GM19467 (cell line): ENCODE measurements at regions not wholly inside any gene's neighbourhood (a gene's known extent, or its start where the extent isn't known, plus 50 kb on each side); places are given as distances from the start of the nearest gene placed in this dataset.
"Not testable (repeated sequence)": the region's sequence is repeated elsewhere in the genome, so short reads cannot be mapped to it uniquely, and the experiment has no call there.

ENCODE experiments used
- ATAC-seq: cut with Tn5 transposase; IDR thresholded peaks from one replicate; pipeline ENCODE4 v1.9.1; 2021; ENCODE audit warnings: mild to moderate bottlenecking, moderate library complexity; ENCODE audit not compliant: unreplicated experiment

- no peak for ATAC-seq
Measured at GRCh38 chr4:154035341-154035740, 246.5 kb upstream of the SFRP2 start.

GRCh38 chr4:154033921-154034320, 245.0 kb upstream of the SFRP2 start:
- no peak for ATAC-seq

DNA sequence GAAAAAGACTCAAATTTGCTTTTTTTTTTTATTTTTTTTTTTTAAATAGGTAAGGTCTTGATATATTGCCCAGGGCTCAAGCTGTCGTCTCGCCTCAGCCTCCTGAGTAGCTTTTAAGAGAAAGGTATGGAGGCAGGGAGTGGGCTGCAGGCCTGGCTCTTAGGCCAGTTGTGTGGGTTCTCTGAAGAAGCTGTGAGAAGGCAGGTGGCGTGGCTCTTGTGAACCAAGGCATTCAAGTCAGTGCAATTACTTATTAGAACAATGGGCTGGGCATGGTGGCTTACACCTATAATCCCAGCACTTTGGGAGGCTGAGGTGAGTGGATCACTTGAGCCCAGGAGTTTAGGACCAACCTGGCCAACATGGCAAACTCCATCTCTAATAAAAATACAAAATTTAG, 244.0 kb upstream of the SFRP2 start:
- ATAC-seq, result no peak

- no peak for ATAC-seq
Measured at GRCh38 chr4:154030746-154031145, 241.9 kb upstream of the SFRP2 start.

DNA sequence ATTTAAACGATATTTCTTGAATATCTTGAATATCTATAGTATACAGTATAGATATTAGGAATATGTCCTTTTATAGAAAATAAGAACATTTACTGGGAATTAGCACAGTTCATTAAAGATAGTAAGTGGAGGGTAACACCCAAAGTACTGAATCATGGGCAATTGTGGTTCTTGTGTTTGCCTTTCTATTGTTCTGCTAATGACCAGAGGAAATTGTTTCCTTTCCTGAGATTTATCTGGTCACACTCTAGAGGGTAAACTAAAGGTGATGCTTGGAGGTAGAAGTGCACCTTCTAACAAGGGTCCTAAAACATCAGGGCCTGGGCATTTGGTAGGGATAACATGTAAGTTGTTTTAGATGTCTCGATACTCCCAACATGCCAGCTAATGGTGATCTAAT, 241.3 kb upstream of the SFRP2 start:
- no peak for ATAC-seq

GRCh38 chr4:154029171-154029570, 240.3 kb upstream of the SFRP2 start:
- ATAC-seq, result no peak

- ATAC-seq, result no peak
Measured at GRCh38 chr4:154025110-154025509, 236.2 kb upstream of the SFRP2 start.

DNA sequence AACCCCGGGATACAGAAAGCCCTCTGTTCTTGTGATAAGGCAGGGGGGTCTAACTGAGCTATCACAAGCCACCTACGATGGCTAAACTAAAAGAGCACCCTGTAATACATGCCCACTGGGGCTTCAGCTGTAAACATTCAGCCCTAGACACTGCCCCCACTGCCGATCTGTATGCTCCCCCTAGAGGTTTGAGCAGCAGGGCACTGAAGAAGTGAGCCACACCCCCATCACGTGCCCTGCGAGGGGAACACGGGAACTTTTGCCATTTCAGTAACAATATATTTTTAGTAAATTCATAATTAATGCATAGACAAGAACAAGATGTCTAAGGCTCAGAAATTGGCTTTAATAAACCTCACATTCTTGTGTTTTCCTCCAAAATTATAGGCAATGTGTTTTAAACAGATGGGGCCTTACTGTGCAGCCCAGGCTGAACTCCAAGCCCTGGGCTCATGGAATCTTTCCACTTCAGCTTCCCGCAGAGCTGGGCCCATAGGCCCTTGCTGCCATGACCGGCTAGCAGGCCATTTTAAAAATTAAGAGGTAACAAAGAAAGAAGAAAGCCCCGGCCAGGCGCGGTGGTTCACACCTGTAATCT, 235.3 kb upstream of the SFRP2 start:
- no peak for ATAC-seq

DNA sequence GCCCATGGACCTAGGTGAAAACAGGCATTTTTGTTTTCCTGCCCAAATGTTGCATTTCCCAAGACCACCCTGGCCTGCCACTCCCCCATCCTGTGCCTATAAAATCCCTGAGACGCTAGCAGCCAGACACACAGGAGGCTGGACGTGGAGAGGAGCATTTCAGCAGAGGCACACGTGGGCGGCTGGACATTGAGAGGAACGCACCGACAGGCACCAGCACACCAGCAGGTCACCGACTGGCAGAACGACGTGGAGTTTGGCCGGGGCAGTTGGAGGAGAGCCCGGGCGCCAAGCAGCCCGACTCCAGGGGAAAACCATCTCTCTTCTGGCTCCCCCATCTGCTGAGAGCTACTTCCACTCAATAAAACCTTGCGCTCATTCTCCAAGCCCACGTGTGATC, 234.8 kb upstream of the SFRP2 start:
- not testable (repeated sequence) for ATAC-seq

DNA sequence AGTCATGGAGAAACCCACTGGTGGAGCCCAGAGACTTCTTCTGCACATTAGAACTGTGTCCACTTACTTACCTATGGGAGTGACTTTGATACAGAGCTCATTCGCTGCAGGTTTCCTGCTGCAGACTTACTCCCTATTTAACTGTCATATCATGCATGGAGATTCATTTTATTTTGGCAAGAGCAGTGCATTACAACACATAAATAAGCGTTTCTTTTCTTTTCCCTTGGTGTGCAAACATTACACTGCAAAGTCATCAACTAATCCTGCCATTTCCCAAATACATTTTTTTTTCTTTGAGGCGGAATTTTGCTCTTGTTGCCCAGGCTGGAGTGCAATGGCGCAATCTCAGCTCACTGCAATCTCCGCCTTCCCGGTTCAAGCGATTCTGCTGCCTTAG, 230.9 kb upstream of the SFRP2 start:
- ATAC-seq, result no peak

DNA sequence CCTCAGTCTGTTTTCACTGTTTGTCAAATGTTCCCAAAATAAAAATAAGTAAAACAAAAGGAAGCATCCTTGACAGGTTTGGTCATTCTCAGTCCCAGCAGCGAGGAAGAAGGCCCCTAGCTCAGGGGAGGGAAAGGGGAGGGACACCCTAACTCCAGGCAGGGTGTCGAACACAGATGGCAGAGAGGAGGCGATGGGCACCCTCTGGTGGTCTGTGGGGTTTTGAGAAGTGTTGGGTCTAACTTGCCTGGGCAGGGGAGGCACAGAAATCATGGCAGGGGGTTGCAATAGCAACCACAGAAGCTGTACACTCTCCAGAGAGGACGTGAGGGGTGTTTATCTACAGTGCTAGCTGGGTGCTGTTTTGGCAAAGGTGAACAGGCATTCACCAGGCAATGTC, 229.8 kb upstream of the SFRP2 start:
- no peak for ATAC-seq

DNA sequence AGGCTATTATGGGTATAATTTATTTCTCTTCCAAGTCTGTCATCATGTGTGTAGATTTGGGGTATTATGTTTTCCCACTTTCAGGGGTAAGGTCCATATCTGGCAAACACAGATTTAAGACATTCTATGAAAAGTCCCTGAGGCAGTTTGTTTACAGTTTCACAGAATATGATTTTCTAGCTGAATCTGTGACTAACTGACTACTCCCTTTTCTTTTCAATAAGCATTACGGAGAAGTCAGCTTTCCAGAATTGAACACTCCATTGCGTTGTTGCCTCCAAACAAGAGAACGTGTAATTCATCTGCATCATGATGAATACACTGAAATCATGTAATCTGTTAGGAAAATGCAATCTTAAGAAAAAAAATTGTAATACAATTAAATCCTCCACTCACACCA, 226.7 kb upstream of the SFRP2 start:
- ATAC-seq, result no peak

GRCh38 chr4:154014407-154015321, 225.8 kb upstream of the SFRP2 start:
- no peak for ATAC-seq

- no peak for ATAC-seq
Measured at GRCh38 chr4:154013576-154013975, 224.7 kb upstream of the SFRP2 start.

GRCh38 chr4:154010371-154010770, 221.5 kb upstream of the SFRP2 start:
- no peak for ATAC-seq

- no peak for ATAC-seq
Measured at GRCh38 chr4:154009788-154010187, 220.9 kb upstream of the SFRP2 start.

- no peak for ATAC-seq
Measured at GRCh38 chr4:154009191-154009590, 220.3 kb upstream of the SFRP2 start.

DNA sequence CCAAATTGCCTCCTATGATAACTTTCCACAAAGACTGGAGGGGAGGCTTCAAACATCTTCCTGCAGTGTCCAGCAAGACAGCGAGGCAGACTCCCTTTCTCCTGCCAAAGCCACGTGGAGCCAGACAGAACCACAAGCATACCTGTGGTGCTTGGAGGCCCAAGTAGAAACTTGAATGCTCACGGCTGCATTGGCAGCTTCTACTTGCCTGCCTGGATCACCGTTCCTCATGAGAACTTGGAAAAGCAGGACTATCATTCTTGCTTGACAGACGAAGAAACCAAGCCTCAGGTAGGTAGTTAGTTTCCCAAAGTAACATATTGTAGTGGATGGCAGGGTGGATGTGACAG, 216.3 kb upstream of the SFRP2 start:
- no peak for ATAC-seq

DNA sequence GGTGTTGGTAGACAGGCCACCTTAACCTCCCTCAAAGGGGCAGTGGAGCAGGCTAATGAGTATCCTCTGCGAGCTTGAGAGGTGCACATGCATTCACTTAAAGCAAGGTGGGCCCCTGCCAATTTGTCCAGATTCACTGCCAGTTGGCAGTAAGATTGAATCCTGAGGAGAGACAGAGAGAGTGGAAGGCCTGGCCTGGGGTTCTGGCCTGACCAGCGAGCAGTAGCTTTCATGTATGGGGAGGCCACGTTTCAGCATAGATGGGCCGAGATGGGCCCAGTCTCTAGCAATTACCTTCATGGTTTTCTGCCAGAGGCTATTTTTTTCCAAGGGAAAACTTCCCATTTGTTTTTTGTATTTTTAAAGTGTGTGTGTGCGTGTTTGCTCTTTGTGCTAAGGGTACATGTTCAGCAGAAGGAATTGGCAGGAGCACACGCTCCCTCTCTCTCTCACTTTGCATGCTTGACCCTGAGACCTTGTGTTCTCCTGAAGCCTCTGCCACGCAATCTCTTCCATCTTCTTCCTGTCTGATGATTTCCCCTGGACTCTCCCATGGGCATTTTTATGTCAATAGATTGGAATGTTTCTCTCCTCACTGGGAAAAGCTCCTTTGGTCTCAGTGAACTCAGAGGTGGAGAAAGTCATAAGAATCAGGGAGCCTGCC, 215.8 kb upstream of the SFRP2 start:
- no peak for ATAC-seq

DNA sequence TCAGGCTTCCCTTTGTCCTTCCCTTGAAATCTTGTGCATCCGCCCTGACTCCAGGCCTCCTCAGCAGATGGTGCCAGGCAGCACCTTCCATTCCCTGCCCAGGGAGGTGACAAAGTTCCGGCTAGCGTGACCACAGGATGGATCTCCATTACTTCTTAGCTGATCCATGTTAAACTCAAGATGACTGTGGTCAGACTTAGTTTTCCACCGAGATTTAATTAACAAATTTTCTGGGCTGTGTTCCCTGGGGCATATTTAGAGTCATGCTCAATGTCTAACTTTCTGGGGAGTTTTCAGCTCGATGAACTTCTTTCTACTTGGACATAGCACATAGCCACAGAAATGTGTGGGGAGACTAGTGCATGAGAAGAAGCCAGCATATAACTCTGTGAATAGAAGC, 215.1 kb upstream of the SFRP2 start:
- no peak for ATAC-seq

GRCh38 chr4:154003378-154003777, 214.5 kb upstream of the SFRP2 start:
- no peak for ATAC-seq

- no peak for ATAC-seq
Measured at GRCh38 chr4:154001193-154001592, 212.3 kb upstream of the SFRP2 start.
